LHCN-M2 (cell line): ENCODE measurements at regions not wholly inside any gene's neighbourhood (a gene's known extent, or its start where the extent isn't known, plus 50 kb on each side); places are given as distances from the start of the nearest gene placed in this dataset.

Source experiments
- DNase-seq: peaks from one replicate; pipeline ENCODE4 v3.0.0-alpha.2; 2012; ENCODE audit warnings: low read depth

DNA sequence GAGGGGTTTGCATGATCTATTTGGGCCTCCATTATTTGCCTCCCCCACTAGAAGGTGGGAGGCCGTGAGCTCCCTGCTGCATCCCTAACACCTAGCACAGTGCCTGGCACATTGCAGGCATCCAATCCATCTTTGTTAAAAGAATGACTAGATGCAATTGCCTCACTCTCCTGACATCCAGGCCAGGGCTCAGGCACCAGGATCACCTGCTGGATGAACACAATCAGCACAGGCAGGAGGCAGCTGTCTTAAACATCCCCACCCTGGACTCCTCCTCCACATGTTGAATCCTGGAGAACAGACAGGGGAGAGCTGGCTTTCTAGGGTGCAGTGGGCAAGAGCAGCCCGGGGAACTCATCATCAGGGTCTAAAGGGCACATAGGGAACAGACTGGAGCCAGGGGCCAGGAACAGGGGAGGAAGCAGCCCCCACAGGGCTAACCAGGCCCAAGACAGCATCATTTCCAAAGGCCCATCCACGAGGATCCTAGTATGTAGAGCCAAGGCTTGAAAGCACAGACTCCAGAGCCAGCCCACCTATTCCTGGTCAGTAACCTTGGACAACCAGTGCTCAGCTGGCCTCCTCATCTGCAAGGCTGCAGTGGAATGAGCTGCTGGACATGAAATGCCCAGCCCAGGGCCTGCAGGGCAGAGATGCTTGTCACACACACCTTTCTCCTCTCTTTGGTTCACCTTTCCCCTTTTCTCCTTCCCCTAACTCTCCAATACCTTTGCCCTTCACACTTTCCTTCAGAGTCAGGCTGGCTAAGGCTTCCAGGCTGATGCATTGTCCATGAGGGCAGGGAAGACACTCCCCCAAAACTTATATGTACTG is 254.4 kb upstream of the TLE3 start:
- no peak for DNase-seq

DNA sequence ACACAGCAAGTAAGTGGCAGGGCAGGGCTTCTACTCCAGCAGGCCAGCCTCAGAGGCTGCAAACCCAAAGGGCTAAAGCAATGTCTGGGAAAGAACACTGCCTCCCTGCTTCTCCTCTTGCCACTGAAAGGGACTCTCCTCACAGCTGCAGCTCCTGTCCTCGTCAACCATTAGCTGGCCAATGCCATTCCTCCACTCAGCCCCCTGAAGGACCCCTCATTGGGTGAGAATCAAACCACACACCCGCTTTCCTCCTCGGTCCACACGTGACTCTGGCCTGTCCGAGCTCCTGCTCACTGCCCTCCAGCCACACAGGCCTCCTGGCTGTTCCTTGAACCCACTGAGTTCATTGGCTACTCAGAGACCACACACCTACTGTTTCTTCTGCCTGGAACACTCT is 253.7 kb upstream of the TLE3 start:
- DNase-seq: no peak

DNA sequence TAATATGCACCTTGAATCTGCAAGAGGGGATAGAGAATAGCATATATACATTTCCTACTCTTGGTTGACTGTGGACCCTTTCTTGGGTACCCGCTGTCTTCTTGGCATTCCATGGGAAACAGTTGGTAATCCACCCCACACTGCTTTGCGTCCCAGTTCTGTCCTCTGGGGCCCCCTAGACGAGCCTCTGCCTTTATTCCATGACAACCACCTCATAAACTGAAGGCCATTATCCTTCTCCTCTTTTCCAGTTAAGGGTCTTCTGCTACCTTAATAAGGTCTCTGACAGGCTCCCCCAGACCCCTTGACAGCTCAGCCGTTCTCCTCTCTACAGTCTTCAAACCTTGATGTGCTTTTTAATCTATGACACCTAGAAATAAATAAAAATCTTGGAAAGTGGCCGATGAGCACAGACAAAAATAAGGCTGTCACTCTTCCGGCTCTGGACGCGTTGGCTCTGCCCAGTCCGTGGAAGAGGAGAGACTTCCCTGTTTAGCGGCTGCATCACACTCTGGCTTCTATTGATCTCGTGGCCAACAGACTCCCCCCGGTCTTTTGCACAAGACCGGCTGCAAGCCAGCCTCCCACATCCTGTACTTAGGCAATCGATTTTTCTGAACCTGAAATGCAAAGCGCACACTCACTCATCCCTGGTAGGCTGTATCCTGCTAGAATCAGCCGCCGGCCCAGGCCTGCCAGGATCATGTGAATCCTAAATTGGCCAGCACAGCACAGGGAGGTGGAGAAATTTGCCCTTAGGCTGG is 251.0 kb upstream of the TLE3 start:
- no peak for DNase-seq

DNA sequence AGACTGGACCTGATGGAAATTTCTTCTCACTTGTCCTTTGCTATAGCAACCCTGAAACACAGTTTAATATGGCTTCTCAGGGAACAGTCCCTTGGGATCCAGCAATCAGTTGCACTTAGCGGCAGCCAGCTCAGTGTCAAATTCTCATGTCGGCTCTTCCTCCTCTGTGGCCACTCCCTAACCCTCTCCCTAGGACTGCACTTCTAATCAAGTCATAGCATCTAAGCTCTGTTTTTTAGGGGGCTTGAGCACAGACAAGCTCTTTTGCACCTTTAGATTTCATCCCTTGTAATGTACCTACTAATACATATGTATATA is 250.5 kb upstream of the TLE3 start:
- DNase-seq: no peak

DNA sequence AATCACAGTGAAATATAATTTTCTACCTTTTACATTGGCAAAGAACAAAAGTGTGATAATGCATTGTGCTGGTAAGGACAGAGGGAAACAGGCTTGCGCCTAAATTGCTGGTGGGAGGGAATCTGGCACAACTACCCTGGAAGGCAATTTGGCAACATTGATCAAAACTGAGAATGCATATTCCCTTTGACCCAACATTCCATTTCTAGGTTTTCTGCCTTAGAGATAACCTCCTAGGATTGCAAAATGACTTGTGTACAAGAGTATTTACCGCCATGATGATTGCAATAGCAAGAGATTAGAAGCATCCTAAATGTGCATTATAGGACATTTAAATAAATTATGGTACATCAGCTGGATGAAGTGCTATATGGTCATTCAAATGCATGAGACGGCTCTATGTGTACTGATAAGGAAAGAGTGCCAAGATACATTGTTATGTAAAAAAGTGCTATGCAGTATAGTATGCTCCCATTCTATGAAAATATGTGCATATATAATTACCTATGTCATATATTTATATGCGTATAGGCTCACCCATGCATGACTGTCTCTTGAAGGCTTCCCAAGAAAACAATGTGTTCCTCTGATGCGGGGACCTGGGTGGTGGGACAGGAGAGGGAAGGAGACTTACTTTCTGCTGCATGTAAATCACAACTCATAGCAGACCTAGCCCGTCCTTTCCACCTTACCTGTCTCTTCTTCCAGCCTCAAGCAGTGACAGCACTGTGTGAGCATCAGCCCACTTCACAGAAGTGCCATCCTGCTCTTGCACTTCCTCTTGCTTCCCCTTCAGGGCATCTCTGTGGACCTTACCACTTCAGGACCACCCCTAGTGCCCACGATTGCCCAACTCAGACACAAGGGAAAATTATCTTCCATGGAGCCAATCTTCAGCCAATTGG is 249.9 kb upstream of the TLE3 start:
- DNase-seq: no peak

DNA sequence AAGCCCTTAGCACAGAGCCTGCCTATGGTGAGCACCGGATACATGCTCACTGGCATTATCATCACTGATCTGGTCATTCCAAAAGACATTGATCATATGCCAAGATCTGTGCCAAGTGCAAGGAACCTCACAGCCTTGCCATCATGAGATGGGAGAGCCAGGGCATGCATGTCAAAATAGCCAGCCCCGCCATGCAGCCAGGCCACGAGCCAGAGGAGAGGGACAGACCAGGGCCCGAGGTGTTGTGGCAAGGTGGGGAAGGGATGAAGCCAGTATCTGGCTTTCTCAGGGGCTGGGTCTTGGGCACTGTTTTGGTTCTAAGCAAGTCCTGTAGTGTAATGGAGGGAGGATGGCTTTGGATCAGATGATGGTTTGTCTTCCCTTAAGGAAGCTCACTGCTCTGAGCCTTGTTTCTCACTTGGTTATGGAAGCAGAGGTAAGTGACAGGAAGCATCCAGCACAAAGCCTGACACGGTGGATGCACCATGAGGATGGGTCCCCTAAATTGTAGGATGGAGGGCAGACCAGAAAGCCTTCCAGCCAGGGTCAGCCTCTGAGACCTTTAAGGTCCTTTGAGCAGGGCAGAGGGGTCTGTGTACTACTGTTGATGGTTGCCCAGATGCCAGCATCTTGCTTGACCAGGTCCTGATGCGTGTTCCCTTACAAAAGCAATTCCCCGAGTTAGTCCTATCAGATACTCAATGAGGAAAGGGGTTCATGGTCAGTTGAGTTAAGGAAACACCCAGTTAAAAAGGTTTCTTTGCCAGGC is 247.7 kb upstream of the TLE3 start:
- no peak for DNase-seq

DNA sequence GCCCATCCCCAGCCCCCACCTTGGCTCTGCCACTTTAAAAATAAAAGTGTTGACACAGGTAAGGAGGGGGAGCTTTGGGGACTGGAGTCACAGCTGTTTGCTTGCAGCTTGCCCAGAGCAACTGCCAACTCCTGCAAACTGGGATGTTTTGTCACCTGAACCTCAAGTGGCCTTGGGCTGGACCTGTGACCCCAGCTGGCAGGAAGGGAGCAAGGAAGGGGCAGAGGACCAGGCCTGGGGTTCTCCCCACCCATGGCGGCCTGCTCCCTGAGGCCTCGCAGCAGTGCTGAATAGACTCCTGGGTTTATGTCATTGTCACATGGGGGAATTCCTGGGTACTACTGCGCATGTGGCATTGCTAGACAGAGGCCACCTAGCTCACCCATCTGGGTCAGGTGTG is 246.9 kb upstream of the TLE3 start:
- no peak for DNase-seq

DNA sequence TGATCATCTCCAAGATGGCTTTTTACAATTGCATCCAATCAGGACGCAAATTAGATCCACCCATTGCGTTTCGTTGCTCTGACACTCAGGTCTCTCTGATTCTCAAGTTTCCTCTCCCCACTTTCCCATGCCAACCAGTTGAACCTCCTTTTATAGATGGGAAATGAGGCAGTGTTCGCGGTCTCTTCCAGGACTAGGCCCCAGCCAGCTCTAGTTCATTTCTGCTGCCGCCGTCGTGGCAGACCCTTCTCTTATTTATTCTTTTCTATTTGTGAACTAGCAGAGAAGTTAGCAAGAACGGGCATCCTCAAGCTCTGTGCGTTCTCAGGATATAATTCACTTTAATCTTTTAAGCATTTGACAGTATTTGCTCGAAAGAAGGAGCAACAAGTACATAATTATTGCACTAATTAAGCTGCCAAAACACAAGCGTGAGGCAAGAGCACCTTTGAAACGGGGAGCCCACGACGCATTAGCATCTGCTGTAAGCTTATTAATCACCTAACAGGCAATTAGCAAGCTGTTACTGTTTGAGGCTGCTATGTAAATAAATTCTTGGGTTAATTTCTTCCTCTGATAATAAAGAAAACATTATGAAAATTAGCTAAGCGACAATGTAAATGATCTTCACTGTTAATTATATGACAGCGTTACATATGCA is 246.4 kb upstream of the TLE3 start:
- no peak for DNase-seq

DNA sequence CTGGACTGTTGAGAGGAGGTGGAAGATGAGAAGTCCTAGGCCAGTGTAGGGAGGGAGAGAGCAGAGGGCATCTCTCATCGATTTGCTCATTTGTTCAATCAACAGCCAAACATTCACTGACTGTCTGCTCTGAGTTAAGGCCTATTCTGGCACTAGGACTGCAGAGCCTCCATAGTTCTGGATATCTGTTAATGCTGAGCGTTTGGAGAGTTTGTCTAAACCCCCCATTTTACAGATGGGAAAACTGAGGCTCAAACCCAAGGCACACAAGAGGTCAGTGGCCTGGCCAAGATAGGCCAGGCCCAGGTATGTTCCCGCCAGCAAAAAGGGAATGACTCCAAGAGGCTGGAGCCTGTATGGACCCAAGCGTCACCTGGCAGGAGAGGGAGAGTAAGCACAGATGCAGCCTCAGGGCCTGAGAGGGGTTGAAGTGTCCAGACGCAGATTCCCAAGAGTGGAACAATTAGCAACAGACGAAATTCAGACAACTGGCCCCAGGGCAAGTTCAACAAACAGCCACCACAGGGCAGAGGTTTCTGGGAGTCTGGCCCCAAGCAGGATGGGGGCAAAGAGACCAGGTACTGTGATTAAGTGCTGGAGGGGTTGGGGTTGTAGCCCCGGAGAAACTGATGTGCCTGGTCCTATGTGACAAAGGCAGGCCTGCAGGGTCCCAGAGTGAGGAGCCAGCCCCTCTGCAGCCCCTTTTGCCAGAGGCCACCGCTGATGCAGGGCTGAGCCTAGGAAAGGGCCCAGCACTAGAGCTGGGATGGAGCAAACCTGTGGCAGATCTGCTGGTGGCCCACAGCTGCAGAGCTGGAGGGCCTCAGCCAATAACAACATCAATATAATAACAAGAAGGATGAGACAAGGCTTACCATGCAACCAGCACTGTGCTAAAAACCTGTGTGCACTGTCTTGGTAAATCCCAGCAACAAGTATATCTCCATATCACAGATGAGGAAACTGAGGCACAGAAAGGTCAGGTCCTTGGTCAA is 245.1 kb upstream of the TLE3 start:
- DNase-seq: no peak

DNA sequence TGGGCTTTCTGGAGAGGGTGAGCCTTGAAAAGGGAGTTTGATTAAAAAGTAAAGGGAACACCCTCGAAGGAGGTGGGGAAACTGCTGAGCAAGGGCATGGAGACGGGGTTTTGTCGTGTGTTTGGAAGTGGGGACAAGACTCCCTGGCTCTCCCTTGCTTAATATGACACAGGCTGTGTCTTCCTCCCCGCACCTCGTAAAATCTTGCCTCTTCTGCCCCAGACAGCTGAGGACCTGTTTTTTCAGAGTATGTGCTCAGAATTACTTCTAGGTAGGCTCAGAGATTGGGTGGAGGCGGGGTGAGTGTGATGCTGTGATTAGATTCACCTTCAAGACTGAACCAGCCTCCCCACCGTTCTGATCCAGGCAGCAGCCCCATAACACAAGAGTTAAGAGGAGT is 244.4 kb upstream of the TLE3 start:
- DNase-seq: no peak

DNA sequence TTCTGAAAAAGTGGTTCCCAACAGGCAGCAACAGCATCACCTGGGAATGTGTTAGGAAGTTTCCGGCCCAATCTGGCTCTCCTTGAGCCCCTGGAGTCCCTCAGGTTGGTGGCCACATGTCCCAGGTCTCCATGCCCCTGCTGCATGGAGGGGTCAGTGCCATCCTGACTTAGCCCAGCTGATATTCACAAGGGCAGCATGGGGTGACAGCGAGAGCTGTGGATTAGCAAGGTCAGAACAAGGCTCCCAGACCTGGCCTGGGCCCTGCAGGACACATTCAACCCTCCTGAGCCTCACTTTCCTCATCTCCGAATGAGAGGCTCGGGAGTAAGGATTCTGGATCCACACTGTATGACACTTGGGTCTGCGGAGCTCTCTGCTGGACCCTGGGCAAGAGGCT is 243.8 kb upstream of the TLE3 start:
- DNase-seq: no peak

DNA sequence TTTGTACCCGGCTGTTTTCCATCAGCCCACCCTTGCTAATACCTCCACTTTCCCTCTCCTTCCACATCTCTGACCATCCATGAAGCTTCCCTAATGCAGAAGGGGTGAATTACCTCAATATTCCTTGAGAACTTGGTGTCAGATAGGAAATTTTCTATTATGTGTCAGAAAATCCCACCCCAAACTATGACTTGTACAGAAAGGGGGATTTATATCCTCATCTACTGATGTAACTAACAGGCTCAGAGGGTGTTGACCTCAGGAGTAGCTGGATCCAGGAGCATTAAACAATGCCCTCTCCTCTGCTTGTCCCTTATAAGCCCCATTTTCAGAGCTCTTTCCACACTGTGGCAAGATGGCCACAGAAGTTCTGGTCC is 242.8 kb upstream of the TLE3 start:
- DNase-seq: no peak

DNA sequence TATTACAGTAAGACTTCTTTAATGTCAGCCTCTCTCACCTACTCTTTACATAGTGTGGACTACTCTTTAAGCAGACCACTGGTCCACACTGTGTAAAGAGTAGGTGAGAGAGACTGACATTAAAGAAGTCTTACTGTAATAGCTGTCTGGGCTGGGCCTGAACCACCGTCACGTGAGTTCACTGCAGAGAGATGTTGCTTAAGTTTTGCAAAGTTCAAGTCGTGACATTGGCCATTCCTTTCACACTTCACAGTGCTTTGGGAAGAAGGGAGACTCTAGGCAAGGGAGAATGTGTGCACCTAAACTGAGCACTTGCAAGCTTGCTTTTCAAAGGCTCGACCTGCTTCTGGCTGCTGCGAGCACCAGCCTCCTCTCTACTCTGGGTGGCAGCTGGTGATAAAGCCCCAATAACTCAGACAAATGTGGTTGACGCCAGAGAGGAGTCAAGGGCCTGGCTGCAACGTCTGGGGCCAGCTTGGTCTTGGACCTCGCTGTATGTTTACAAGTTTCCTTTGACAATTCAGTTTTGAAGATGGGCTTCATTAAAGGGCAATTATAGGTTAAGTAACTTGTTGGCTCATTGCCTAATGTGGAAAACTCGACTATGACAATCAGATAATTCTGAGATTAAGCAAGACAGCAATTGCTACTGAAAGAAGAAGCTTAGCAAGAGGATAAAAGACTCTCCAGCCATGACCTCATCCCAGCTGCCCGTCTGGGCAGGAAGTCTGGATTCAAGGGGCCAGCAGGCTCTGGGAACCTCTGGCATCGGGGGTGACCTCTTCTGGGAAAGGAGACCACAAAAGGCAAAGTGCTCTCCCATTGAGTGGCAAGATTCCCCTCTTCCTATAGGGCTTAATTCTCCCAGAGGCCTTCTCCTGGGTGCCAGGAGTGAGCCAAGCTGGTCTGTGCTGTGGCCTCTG is 242.1 kb upstream of the TLE3 start:
- peak; percentile 31 for DNase-seq

DNA sequence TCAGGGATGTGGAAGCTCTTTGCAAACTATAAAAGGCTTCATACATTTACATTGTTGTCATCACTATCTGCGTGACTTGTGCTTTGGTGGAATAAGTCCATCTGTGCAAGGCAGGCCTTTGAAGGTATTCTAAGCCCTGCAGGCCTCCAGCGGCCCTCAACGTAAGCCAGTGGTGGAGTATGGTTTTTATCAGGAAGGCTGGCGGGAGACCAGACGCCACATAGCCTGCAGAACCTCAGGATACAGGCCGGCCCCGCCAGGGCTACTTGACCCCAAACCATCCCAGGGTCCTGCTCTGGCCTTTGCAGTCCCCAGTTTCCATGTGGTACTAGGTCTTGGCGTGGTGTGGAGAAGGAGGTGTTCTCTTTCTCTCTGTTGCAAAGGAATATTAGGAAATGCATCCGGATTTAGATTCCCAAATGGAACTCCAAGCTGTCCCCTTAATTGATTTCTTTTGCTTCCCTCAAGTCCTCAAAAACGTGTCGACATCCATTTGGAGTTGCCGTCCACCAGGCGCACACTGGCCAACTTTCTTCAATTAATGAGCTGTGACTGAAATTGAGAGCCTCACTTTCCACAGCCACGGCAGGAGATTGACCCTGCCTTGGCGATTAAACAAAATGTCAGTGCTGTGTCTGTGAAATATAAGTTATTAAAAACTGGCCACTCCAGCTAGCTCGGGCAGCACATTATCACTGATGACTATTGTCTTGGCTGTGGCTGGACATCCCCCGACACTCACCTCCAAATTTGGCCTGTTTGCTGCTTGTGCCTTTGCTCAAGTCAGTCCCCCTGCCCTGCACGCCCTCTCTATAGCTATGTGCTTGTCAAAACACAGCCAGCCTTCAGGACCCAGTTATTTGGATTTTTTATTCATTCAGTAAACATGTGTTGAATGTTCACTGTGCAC is 239.8 kb upstream of the TLE3 start:
- DNase-seq: no peak

DNA sequence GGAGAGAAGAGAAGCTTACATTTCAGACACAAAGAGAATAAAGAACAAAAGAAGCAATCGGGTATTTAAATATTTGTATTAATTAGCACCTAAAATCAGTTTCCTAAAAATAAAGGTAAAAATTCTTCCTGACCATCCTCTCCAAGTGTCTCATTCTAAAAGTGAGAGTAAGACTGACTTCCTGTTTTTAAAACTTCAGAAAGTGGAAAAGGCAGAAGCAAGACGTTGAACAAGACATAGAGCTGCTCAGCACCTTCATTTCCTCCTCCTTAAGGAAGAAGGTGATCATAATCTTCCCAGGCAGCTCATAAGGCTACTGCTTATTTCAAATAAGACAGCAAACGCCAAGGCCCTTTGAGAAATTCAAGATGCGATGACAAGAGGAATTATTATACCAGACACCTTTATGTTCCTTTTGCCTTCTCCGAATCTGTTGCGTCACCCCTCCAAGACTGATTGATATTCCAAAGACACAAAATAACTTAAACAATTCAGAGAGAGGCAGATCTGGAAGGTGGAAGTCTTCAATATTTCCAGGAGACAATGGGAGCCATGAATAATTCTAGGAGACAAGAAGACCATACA is 238.8 kb upstream of the TLE3 start:
- no peak for DNase-seq

DNA sequence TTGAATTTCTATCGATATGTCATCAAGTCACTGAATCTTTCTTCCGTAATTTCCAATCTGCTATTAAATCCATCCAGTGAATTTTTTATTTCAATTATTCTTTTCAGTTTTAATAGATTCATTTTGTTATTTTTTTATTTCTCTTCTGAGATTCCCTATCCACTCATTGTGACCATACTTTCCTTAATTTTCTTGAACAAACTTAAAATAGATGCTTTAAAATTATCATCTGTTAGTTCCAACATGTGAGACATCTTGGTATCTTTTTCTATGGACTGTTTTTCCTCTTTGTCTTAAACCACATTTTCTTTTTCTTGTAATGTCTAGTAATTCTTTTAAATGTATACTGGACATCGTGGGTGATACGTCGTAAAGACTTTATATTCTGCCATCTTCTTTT is 236.6 kb upstream of the TLE3 start:
- DNase-seq: no peak

DNA sequence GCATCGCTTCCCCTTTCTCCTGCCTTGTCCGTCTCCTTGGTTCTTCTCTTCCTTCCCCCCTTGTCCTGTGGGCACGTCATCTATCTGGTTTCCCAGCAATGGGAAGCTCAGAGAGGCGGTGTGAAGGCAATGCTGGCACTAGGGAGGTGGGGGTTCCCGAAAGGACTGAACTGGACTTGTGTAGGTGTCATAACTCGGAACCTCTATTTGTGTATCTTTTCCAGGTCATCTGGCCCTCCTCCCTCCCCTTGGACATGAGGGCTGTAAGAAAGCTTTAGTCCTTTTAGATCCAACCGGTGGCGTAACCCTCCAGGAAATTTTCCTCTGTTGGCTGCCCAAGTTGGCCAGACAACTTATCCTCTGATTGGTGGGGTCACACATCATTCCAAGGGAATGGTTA is 231.5 kb upstream of the TLE3 start:
- no peak for DNase-seq
